Astrocyte (in vitro differentiated cells and primary cell): ENCODE measurements at regions not wholly inside any gene's neighbourhood (a gene's known extent, or its start where the extent isn't known, plus 50 kb on each side); places are given as distances from the start of the nearest gene placed in this dataset.
"Not testable (repeated sequence)": the region's sequence is repeated elsewhere in the genome, so short reads cannot be mapped to it uniquely, and the experiment has no call there.

Source experiments
- DNase-seq: peaks from one replicate; pipeline ENCODE4 v3.0.0-alpha.2; 2010; ENCODE audit warnings: low read depth
- FAIRE-seq: peaks from 2 replicates; lab custom pipeline; 2011; peaks lifted over from hg19 to GRCh38; lab: Jason Lieb, UNC
- H2AFZ ChIP-seq: 2 replicates; pipeline ENCODE4 v1.6.0; 2012; ENCODE audit warnings: low read depth, low read length, inconsistent platforms
- H3K27ac ChIP-seq: 2 replicates; pipeline ENCODE4 v1.5.1; 2011; ENCODE audit warnings: low read depth, low read length, inconsistent platforms
- H3K27me3 ChIP-seq: 2 replicates; pipeline ENCODE4 v1.6.0; 2011; ENCODE audit warnings: low read length, inconsistent platforms; ENCODE audit not compliant: insufficient read depth
- H3K36me3 ChIP-seq: 2 replicates; pipeline ENCODE4 v1.5.1; 2011; ENCODE audit warnings: low read length, inconsistent platforms; ENCODE audit not compliant: insufficient read depth
- H3K4me1 ChIP-seq: 2 replicates; pipeline ENCODE4 v1.5.1; 2011; ENCODE audit warnings: low read length, inconsistent platforms; ENCODE audit not compliant: insufficient read depth
- H3K4me2 ChIP-seq: 2 replicates; pipeline ENCODE4 v1.6.0; 2012; ENCODE audit warnings: low read length, inconsistent platforms
- H3K4me3 ChIP-seq: 2 replicates; pipeline ENCODE4 v1.5.1; 2011; ENCODE audit warnings: low read depth, mild to moderate bottlenecking, low read length, inconsistent platforms; ENCODE audit not compliant: insufficient read depth
- H3K79me2 ChIP-seq: 2 replicates; pipeline ENCODE4 v1.6.0; 2012; ENCODE audit warnings: mild to moderate bottlenecking, low read length, inconsistent platforms; ENCODE audit not compliant: insufficient read depth
- H3K9ac ChIP-seq: 2 replicates; pipeline ENCODE4 v1.6.0; 2012; ENCODE audit warnings: mild to moderate bottlenecking, low read length, inconsistent platforms
- H3K9me3 ChIP-seq: 2 replicates; pipeline ENCODE4 v1.5.1; 2012; ENCODE audit warnings: low read depth, mild to moderate bottlenecking, low read length, inconsistent platforms; ENCODE audit not compliant: insufficient read depth
- H4K20me1 ChIP-seq: 2 replicates; pipeline ENCODE4 v1.6.0; 2012; ENCODE audit warnings: low read length, inconsistent platforms; ENCODE audit not compliant: insufficient read depth
- H3K27ac Mint-ChIP-seq: one replicate; pipeline ENCODE4 v1.8.0; 2021; ENCODE audit warnings: mild to moderate bottlenecking, mixed read lengths; ENCODE audit not compliant: unreplicated experiment
- H3K27me3 Mint-ChIP-seq: one replicate; pipeline ENCODE4 v1.8.0; 2021; ENCODE audit warnings: low read depth, mixed read lengths; ENCODE audit not compliant: unreplicated experiment
- H3K36me3 Mint-ChIP-seq: one replicate; pipeline ENCODE4 v1.8.0; 2021; ENCODE audit warnings: low read depth, mixed read lengths; ENCODE audit not compliant: unreplicated experiment
- H3K4me1 Mint-ChIP-seq: one replicate; pipeline ENCODE4 v1.8.0; 2021; ENCODE audit warnings: low read depth, mixed read lengths; ENCODE audit not compliant: unreplicated experiment
- H3K4me3 Mint-ChIP-seq: one replicate; pipeline ENCODE4 v1.8.0; 2021; ENCODE audit warnings: mild to moderate bottlenecking, moderate library complexity, mixed read lengths; ENCODE audit not compliant: unreplicated experiment
- H3K9me3 Mint-ChIP-seq: one replicate; pipeline ENCODE4 v1.8.0; 2021; ENCODE audit warnings: mild to moderate bottlenecking, mixed read lengths; ENCODE audit not compliant: unreplicated experiment
- EZH2 ChIP-seq: IDR thresholded peaks from 2 replicates; pipeline ENCODE4 v1.6.1; 2012; ENCODE audit warnings: mild to moderate bottlenecking, low read length, inconsistent platforms; ENCODE audit not compliant: insufficient read depth
- TF ChIP-seq, protein P1 (sequence below): IDR thresholded peaks from 2 replicates; pipeline ENCODE4 v1.5.1; 2011; ENCODE audit warnings: low read depth, mild to moderate bottlenecking, inconsistent platforms, low read length, moderate library complexity; ENCODE audit not compliant: insufficient read depth

DNA sequence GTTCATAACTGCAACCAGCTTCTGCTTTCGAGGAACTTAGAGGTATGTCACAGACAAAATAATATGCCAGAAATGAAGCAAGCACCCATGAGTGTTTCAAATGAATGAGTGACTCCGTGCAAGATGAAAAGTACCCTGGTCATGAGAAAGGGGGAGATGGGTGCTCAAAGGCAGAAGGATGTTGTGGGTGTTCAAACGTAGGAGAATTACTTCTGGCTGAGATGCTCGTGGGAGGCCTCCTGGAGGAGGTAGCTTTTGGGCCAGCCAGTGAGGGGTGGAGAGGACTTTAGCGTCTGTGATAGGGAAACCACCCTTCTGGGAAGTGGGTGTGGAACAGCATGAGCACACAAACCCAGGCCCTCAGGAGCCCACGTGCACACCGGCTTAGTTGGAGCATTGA, 113.8 kb downstream of the SYF2 start:
- Histone ChIP-seq H3K9me3 (no peaks in the 10 kb centered on the region), H4K20me1 (no peaks in the 10 kb centered on the region), H3K79me2 (no peaks in the 10 kb centered on the region), H3K9ac (no peak overlapping the region), H2AFZ (no peak overlapping the region), H3K36me3 (no peaks in the 10 kb centered on the region), H3K4me1 (no peaks in the 10 kb centered on the region), H3K4me3 (no peak overlapping the region), H3K27me3 (peaks cover 14% of the 10 kb centered on the region), H3K27ac (no peak overlapping the region), H3K4me2 (no peak overlapping the region)
- no peak for TF ChIP-seq EZH2
- TF ChIP-seq, protein P1, sequence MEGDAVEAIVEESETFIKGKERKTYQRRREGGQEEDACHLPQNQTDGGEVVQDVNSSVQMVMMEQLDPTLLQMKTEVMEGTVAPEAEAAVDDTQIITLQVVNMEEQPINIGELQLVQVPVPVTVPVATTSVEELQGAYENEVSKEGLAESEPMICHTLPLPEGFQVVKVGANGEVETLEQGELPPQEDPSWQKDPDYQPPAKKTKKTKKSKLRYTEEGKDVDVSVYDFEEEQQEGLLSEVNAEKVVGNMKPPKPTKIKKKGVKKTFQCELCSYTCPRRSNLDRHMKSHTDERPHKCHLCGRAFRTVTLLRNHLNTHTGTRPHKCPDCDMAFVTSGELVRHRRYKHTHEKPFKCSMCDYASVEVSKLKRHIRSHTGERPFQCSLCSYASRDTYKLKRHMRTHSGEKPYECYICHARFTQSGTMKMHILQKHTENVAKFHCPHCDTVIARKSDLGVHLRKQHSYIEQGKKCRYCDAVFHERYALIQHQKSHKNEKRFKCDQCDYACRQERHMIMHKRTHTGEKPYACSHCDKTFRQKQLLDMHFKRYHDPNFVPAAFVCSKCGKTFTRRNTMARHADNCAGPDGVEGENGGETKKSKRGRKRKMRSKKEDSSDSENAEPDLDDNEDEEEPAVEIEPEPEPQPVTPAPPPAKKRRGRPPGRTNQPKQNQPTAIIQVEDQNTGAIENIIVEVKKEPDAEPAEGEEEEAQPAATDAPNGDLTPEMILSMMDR = no peak
- Mint-ChIP-seq H3K36me3 (peaks cover 8% of the 10 kb centered on the region), H3K9me3 (peaks cover 9% of the 10 kb centered on the region), H3K4me3 (no peak overlapping the region), H3K27ac (no peak overlapping the region), H3K27me3 (peaks cover 20% of the 10 kb centered on the region), H3K4me1 (peaks cover 1% of the 10 kb centered on the region)
- FAIRE-seq (no peak), DNase-seq (no peak)

DNA sequence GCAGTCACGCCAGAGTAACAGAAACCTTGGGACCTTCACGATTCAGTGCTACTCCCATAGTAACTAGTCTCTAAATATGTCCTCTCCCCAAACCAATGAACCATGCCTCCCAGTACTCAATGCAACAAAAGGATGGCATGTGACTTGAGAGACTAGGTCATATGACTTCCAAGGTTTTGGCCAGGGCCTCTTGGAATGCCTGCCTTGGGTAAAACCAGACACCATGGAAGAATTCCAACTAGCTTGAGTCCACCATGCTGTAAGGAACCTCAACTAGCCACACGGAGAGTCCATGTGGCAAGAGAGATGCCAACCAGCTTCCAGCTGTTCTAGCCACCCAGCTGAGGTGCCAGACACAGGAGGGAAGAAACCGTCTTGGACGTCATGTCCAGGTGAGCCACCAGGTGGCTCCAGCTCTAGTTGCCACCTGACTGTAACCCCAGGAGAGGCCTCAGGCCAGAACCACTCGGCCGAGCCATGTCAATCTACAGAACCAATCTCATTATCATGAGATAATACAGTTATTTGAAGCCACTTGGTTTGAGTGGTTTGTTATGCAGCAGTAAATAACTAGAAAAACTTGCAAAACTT, 115.0 kb downstream of the SYF2 start:
- FAIRE-seq (no peak), DNase-seq (no peak)
- peaks cover 8% of the 10 kb centered on the region for H3K36me3 Mint-ChIP-seq

GRCh38 chr1:25116832-25117231, 115.5 kb downstream of the SYF2 start:
- Mint-ChIP-seq H3K4me1 (peaks cover 4% of the 10 kb centered on the region), H3K27ac (no peak overlapping the region), H3K36me3 (peaks cover 8% of the 10 kb centered on the region), H3K9me3 (peaks cover 9% of the 10 kb centered on the region), H3K27me3 (peaks cover 20% of the 10 kb centered on the region), H3K4me3 (no peak overlapping the region)
- Histone ChIP-seq H3K4me3 (no peak overlapping the region), H3K27me3 (peaks cover 14% of the 10 kb centered on the region), H3K9me3 (no peaks in the 10 kb centered on the region), H4K20me1 (no peaks in the 10 kb centered on the region), H3K27ac (no peak overlapping the region), H3K4me1 (no peaks in the 10 kb centered on the region), H3K9ac (no peak overlapping the region), H3K36me3 (no peaks in the 10 kb centered on the region), H3K4me2 (no peak overlapping the region), H3K79me2 (no peaks in the 10 kb centered on the region), H2AFZ (no peak overlapping the region)
- FAIRE-seq (no peak), DNase-seq (no peak)
- TF ChIP-seq, protein P1 = no peak
- no peak for TF ChIP-seq EZH2

More for the DNA sequence above, 115.0 kb downstream of the SYF2 start:
- Histone ChIP-seq H3K4me1 (no peaks in the 10 kb centered on the region), H3K9me3 (no peaks in the 10 kb centered on the region), H3K9ac (no peak overlapping the region), H3K79me2 (no peaks in the 10 kb centered on the region), H3K27ac (no peak overlapping the region), H2AFZ (no peak overlapping the region), H3K27me3 (peaks cover 14% of the 10 kb centered on the region), H3K4me3 (no peak overlapping the region), H3K4me2 (no peak overlapping the region), H3K36me3 (no peaks in the 10 kb centered on the region), H4K20me1 (no peaks in the 10 kb centered on the region)
- peaks cover 9% of the 10 kb centered on the region for H3K9me3 Mint-ChIP-seq
- peaks cover 4% of the 10 kb centered on the region for H3K4me1 Mint-ChIP-seq
- peaks cover 20% of the 10 kb centered on the region for H3K27me3 Mint-ChIP-seq
- TF ChIP-seq, protein P1 = no peak
- no peak for TF ChIP-seq EZH2
- H3K4me3 Mint-ChIP-seq = no peak overlapping the region
- no peak overlapping the region for H3K27ac Mint-ChIP-seq

DNA sequence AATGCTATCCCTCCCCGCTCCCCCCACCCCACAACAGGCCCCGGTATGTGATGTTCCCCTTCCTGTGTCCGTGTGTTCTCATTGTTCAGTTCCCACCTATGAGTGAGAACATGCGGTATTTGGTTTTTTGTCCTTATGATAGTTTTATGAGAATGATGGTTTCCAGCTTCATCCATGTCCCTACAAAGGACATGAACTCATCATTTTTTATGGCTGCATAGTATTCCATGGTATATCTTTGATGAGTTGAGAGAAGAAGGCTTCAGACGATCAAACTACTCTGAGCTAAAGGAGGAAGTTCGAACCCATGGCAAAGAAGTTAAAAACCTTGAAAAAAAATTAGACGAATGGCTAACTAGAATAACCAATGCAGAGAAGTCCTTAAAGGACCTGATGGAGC, 116.2 kb downstream of the SYF2 start:
- not testable (repeated sequence) for DNase-seq, H3K4me2 ChIP-seq, H3K9ac ChIP-seq, H2AFZ ChIP-seq, FAIRE-seq, H3K9me3 ChIP-seq, H3K4me1 ChIP-seq, H3K36me3 ChIP-seq, H3K27ac Mint-ChIP-seq, H4K20me1 ChIP-seq, H3K9me3 Mint-ChIP-seq, H3K79me2 ChIP-seq, H3K4me3 ChIP-seq, H3K27ac ChIP-seq, H3K4me3 Mint-ChIP-seq, H3K4me1 Mint-ChIP-seq, H3K36me3 Mint-ChIP-seq
- H3K27me3 ChIP-seq = peaks cover 14% of the 10 kb centered on the region
- peaks cover 20% of the 10 kb centered on the region for H3K27me3 Mint-ChIP-seq
